HCT116 (cell line): ENCODE measurements at regions not wholly inside any gene's neighbourhood (a gene's known extent, or its start where the extent isn't known, plus 50 kb on each side); places are given as distances from the start of the nearest gene placed in this dataset.

ENCODE experiments used
- ATAC-seq: fragments of 200-7000 bp; cut with Tn5 transposase; 2 replicates; pipeline ENCODE4 v1.9.1; 2020; ENCODE audit warnings: mild to moderate bottlenecking, moderate library complexity
- BruUV-seq: library from RNA; stranded (reverse); fragments of 400-500 nt; replicated peaks from 2 replicates; lab custom pipeline; 2021; lab: Mats Ljungman, UMichigan
- CTCF ChIA-PET: fragments of 300-600 bp; sonication (Branson Sonifier 250); formaldehyde crosslinking; loops from one replicate; lab custom pipeline; 2021; ENCODE audit warnings: antibody characterized with exemption; lab: Charles Lee
- POLR2A ChIA-PET: fragments of 300-600, 350-600 bp; sonication (Branson Sonifier 250); formaldehyde crosslinking; loops from one replicate; lab custom pipeline; 2021; ENCODE audit warnings: antibody characterized with exemption; lab: Charles Lee
- RAD21 ChIA-PET, 2 experiments: fragments of 300-600 bp; sonication (Branson Sonifier 250); formaldehyde crosslinking; loops; one replicate each; lab custom pipeline; 2023; ENCODE audit warnings: low total read pairs in 2 of 2; ENCODE audit not compliant: uncharacterized antibody in 2 of 2, unreplicated experiment in 2 of 2, low non-redundant PET in 1 of 2; lab: Charles Lee
- DNase-seq: peaks from one replicate; pipeline ENCODE4 v3.0.0-alpha.2; 2010; ENCODE audit warnings: low read depth, low spot score
- H2AFZ ChIP-seq: fragments of 200-600 bp; shearing (Covaris generic), sonication (generic); 2 replicates; pipeline ENCODE4 v1.6.1; 2017; ENCODE audit warnings: low read depth, mixed run types, mixed read lengths, antibody characterized with exemption, low read length; ENCODE audit not compliant: poor library complexity, severe bottlenecking
- H3K27ac ChIP-seq: 2 replicates; pipeline ENCODE4 v1.5.1; 2012; ENCODE audit warnings: low read depth, low read length
- H3K27me3 ChIP-seq: fragments of 200-600 bp; sonication (generic); 2 replicates; pipeline ENCODE4 v1.6.1; 2016; ENCODE audit warnings: mixed run types, low read length, mixed read lengths; ENCODE audit not compliant: insufficient read depth
- H3K36me3 ChIP-seq, 2 experiments: fragments of 200-500 bp in 1 of 2; fragments of 200-600 bp in 1 of 2; sonication (Bioruptor generic) in 1 of 2; sonication (generic) in 1 of 2; 2 replicates each; pipeline versions ENCODE4 v1.5.1 to v1.6.1; 2014 to 2016; ENCODE audit warnings: low read length in 2 of 2, inconsistent platforms in 1 of 2, mixed read lengths in 1 of 2, mixed run types in 1 of 2; ENCODE audit not compliant: insufficient read depth in 2 of 2, control insufficient read depth in 1 of 2
- H3K4me1 ChIP-seq, 2 experiments: fragments of 200-600 bp in 1 of 2; sonication (generic) in 1 of 2; 2 replicates each; pipeline versions ENCODE4 v1.5.1 to v1.6.1; 2012 to 2017; ENCODE audit warnings: low read length in 2 of 2, inconsistent platforms in 1 of 2, mild to moderate bottlenecking in 1 of 2, mixed read lengths in 1 of 2, mixed run types in 1 of 2, moderate library complexity in 1 of 2; ENCODE audit not compliant: insufficient read depth in 2 of 2, control insufficient read depth in 1 of 2
- H3K4me2 ChIP-seq: fragments of 200-600 bp; sonication (generic); 2 replicates; pipeline ENCODE4 v1.6.1; 2017; ENCODE audit warnings: mixed run types, low read length, mixed read lengths
- H3K4me3 ChIP-seq, 2 experiments: fragments of 200-600 bp in 1 of 2; sonication (generic) in 1 of 2; replicated peaks in 1 of 2; 2 replicates each; pipeline ENCODE4 v1.5.1; 2011 to 2016; ENCODE audit warnings: low read length in 2 of 2, control low read depth in 1 of 2, low read depth in 1 of 2, mild to moderate bottlenecking in 1 of 2, mixed read lengths in 1 of 2, mixed run types in 1 of 2
- H3K79me2 ChIP-seq: fragments of 200-600 bp; sonication (generic); 2 replicates; pipeline ENCODE4 v1.6.1; 2017; ENCODE audit warnings: mild to moderate bottlenecking, mixed run types, low read length, moderate library complexity, mixed read lengths; ENCODE audit not compliant: insufficient read depth
- H3K9ac ChIP-seq: fragments of 200-600 bp; sonication (generic); 2 replicates; pipeline ENCODE4 v1.6.1; 2016; ENCODE audit warnings: low read length, mixed read lengths
- H3K9me2 ChIP-seq: fragments of 200-600 bp; sonication (generic), shearing (Covaris generic); 2 replicates; pipeline ENCODE4 v1.6.1; 2017; ENCODE audit warnings: mixed run types, mild to moderate bottlenecking, moderate library complexity; ENCODE audit not compliant: insufficient read depth
- H3K9me3 ChIP-seq, 2 experiments: fragments of 200-500 bp in 1 of 2; fragments of 200-600 bp in 1 of 2; sonication (Bioruptor generic) in 1 of 2; sonication (generic) in 1 of 2; 2 replicates each; pipeline ENCODE4 v1.6.1; 2014 to 2017; ENCODE audit warnings: low read length in 2 of 2, mixed read lengths in 2 of 2, inconsistent platforms in 1 of 2, low read depth in 1 of 2, mild to moderate bottlenecking in 1 of 2, mixed run types in 1 of 2, moderate library complexity in 1 of 2; ENCODE audit not compliant: control insufficient read depth in 1 of 2, insufficient read depth in 1 of 2
- H4K20me1 ChIP-seq: fragments of 200-600 bp; sonication (generic), shearing (Covaris generic); 2 replicates; pipeline ENCODE4 v1.6.1; 2017; ENCODE audit warnings: mixed run types, mild to moderate bottlenecking, moderate library complexity; ENCODE audit not compliant: insufficient read depth
- CEBPB ChIP-seq: IDR thresholded peaks from 2 replicates; pipeline ENCODE4 v1.6.1; 2012; ENCODE audit warnings: low read depth
- EGR1 ChIP-seq: IDR thresholded peaks from 2 replicates; pipeline ENCODE4 v1.6.1; 2012; ENCODE audit warnings: low read depth
- ELF1 ChIP-seq: IDR thresholded peaks from 2 replicates; pipeline ENCODE4 v1.6.1; 2012; ENCODE audit warnings: low read depth, borderline replicate concordance
- JUND ChIP-seq: IDR thresholded peaks from 2 replicates; pipeline ENCODE4 v1.6.1; 2012
- POLR2AphosphoS5 ChIP-seq: IDR thresholded peaks from 2 replicates; pipeline ENCODE4 v1.6.1; 2011; ENCODE audit warnings: mild to moderate bottlenecking, low read depth, low read length, moderate library complexity
- RAD21 ChIP-seq: IDR thresholded peaks from 2 replicates; pipeline ENCODE4 v1.6.1; 2012; ENCODE audit warnings: low read depth, mild to moderate bottlenecking
- SIN3A ChIP-seq: IDR thresholded peaks from 2 replicates; pipeline ENCODE4 v1.6.1; 2012; ENCODE audit warnings: low read depth
- SP1 ChIP-seq: IDR thresholded peaks from 2 replicates; pipeline ENCODE4 v1.6.1; 2012; ENCODE audit warnings: low read depth
- SRF ChIP-seq: IDR thresholded peaks from 2 replicates; pipeline ENCODE4 v1.6.1; 2012; ENCODE audit warnings: low read depth
- TCF7L2 ChIP-seq: IDR thresholded peaks from 2 replicates; pipeline ENCODE4 v1.7.0; 2011; ENCODE audit warnings: borderline replicate concordance, inconsistent platforms; ENCODE audit not compliant: insufficient read depth, insufficient read length; ENCODE audit errors: extremely low read depth
- YY1 ChIP-seq: IDR thresholded peaks from 2 replicates; pipeline ENCODE4 v1.6.1; 2011; ENCODE audit warnings: low read length, low read depth, moderate library complexity, mild to moderate bottlenecking; ENCODE audit not compliant: insufficient replicate concordance; ENCODE audit errors: extremely low read depth
- intact Hi-C: fragments of 100-400 bp; cut with micrococcal nuclease; formaldehyde crosslinking; loops from 2 replicates; pipeline ENCODE4 v1.10.0; 2022
- TF ChIP-seq, protein P1 (sequence below), 3 experiments: fragments of 200-600 bp in 1 of 3; sonication (generic) in 1 of 3; IDR thresholded peaks in 2 of 3; conservative IDR thresholded peaks in 1 of 3; 2 replicates each; pipeline ENCODE4 v1.5.1; 2012 to 2017; ENCODE audit warnings: low read depth in 2 of 3, low read length in 2 of 3, antibody characterized with exemption in 1 of 3, borderline replicate concordance in 1 of 3, control low read depth in 1 of 3, mild to moderate bottlenecking in 1 of 3, mixed read lengths in 1 of 3, mixed run types in 1 of 3, moderate library complexity in 1 of 3; ENCODE audit not compliant: insufficient read depth in 1 of 3
- TF ChIP-seq, protein P2 (sequence below): IDR thresholded peaks from 2 replicates; pipeline ENCODE4 v1.6.1; 2012; ENCODE audit warnings: low read depth
- TF ChIP-seq, protein P3 (sequence below): IDR thresholded peaks from 2 replicates; pipeline ENCODE4 v1.6.1; 2011; ENCODE audit warnings: mild to moderate bottlenecking, low read length, moderate library complexity; ENCODE audit not compliant: insufficient replicate concordance; ENCODE audit errors: extremely low read depth

DNA sequence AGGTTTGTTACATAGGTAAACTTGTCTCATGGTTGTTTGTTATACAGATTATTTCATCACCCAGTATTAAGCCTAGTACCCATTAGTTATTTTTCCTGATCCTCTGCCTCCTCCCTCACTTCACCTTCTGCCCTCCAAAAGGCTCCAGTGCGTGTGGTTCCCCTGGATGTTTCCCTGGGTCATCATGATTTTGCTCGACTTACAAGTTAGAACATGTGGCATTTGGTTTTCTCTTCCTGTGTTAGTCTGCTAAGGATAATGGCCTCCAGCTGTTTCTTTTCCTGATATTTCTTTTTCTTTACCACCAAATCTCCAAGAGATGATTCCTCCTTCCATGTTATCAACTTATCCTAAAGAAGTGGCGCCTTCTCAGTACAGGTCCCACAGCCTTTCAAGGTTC is 543.1 kb upstream of the ADGRL3 start:
- Histone ChIP-seq H3K9ac (no peak overlapping the region), H3K4me2 (no peak overlapping the region), H3K27ac (no peak overlapping the region), H2AFZ (no peak overlapping the region), H3K36me3 (no peaks in the 10 kb centered on the region), H3K4me3 (no peak overlapping the region), H3K79me2 (no peaks in the 10 kb centered on the region), H3K9me2 (no peaks in the 10 kb centered on the region), H3K9me3 (peaks cover 0 to 14% of the 10 kb centered on the region in 2 experiments; a peak in 3 of 4 replicates), H4K20me1 (no peaks in the 10 kb centered on the region), H3K4me1 (no peaks in the 10 kb centered on the region), H3K27me3 (no peaks in the 10 kb centered on the region)
- DNase-seq: no peak
- TF ChIP-seq, protein P1, sequence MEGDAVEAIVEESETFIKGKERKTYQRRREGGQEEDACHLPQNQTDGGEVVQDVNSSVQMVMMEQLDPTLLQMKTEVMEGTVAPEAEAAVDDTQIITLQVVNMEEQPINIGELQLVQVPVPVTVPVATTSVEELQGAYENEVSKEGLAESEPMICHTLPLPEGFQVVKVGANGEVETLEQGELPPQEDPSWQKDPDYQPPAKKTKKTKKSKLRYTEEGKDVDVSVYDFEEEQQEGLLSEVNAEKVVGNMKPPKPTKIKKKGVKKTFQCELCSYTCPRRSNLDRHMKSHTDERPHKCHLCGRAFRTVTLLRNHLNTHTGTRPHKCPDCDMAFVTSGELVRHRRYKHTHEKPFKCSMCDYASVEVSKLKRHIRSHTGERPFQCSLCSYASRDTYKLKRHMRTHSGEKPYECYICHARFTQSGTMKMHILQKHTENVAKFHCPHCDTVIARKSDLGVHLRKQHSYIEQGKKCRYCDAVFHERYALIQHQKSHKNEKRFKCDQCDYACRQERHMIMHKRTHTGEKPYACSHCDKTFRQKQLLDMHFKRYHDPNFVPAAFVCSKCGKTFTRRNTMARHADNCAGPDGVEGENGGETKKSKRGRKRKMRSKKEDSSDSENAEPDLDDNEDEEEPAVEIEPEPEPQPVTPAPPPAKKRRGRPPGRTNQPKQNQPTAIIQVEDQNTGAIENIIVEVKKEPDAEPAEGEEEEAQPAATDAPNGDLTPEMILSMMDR (IDR thresholded peaks at IDR 0.05 in 2 of 3, conservative IDR thresholded peaks at IDR 0.05 in 1 of 3; ENCODE audit: borderline replicate concordance in 1 of 3, insufficient read depth in 1 of 3, low read depth in 2 of 3, low read length in 2 of 3): no peak
- intact Hi-C loops: no loop called here
- ChIA-PET RAD21 (no interaction called here), POLR2A (no interaction called here), CTCF (no interaction called here)
- BruUV-seq: no TSS peak
- no peak for ATAC-seq

DNA sequence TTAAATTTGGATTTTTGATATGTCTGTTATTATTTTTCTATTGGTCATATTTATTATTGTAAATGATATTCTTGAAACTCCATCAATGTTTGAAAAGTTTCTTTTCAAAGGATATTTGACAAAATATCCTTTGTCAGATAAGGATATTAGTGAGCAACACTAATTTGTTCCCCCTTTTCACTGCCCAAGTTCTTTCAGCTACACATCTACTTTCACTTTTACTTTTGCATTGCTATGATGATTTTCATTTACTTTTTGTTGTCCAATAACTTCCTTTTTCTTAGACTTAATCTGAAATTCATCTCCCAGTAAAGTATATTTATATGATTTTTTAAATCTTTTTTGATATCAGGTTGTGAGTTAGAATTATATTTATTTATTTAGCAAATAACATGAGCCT is 542.3 kb upstream of the ADGRL3 start:
- H3K9me3 ChIP-seq: peaks cover 0 to 12% of the 10 kb centered on the region in 2 experiments; a peak in 3 of 4 replicates
- no peak overlapping the region for H2AFZ ChIP-seq
- H3K4me2 ChIP-seq: no peak overlapping the region
- ATAC-seq (no peak), DNase-seq (no peak)
- H3K4me1 ChIP-seq: no peaks in the 10 kb centered on the region
- no peak overlapping the region for H3K27ac ChIP-seq
- ChIA-PET RAD21 (no interaction called here), POLR2A (no interaction called here), CTCF (no interaction called here)
- intact Hi-C loops: no loop called here
- H3K36me3 ChIP-seq: no peaks in the 10 kb centered on the region
- H3K9me2 ChIP-seq: no peaks in the 10 kb centered on the region
- no peak overlapping the region for H3K4me3 ChIP-seq
- no peak overlapping the region for H3K9ac ChIP-seq
- BruUV-seq: no TSS peak
- no peaks in the 10 kb centered on the region for H3K79me2 ChIP-seq
- no peaks in the 10 kb centered on the region for H4K20me1 ChIP-seq
- no peaks in the 10 kb centered on the region for H3K27me3 ChIP-seq
- TF ChIP-seq, protein P2, sequence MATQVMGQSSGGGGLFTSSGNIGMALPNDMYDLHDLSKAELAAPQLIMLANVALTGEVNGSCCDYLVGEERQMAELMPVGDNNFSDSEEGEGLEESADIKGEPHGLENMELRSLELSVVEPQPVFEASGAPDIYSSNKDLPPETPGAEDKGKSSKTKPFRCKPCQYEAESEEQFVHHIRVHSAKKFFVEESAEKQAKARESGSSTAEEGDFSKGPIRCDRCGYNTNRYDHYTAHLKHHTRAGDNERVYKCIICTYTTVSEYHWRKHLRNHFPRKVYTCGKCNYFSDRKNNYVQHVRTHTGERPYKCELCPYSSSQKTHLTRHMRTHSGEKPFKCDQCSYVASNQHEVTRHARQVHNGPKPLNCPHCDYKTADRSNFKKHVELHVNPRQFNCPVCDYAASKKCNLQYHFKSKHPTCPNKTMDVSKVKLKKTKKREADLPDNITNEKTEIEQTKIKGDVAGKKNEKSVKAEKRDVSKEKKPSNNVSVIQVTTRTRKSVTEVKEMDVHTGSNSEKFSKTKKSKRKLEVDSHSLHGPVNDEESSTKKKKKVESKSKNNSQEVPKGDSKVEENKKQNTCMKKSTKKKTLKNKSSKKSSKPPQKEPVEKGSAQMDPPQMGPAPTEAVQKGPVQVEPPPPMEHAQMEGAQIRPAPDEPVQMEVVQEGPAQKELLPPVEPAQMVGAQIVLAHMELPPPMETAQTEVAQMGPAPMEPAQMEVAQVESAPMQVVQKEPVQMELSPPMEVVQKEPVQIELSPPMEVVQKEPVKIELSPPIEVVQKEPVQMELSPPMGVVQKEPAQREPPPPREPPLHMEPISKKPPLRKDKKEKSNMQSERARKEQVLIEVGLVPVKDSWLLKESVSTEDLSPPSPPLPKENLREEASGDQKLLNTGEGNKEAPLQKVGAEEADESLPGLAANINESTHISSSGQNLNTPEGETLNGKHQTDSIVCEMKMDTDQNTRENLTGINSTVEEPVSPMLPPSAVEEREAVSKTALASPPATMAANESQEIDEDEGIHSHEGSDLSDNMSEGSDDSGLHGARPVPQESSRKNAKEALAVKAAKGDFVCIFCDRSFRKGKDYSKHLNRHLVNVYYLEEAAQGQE: no peak
- TF ChIP-seq YY1: no peak
- no peak for TF ChIP-seq TCF7L2
- no peak for TF ChIP-seq ELF1
- TF ChIP-seq JUND: no peak
- no peak for TF ChIP-seq RAD21
- TF ChIP-seq CEBPB: no peak
- TF ChIP-seq POLR2AphosphoS5: no peak
- no peak for TF ChIP-seq SRF
- TF ChIP-seq, protein P3, sequence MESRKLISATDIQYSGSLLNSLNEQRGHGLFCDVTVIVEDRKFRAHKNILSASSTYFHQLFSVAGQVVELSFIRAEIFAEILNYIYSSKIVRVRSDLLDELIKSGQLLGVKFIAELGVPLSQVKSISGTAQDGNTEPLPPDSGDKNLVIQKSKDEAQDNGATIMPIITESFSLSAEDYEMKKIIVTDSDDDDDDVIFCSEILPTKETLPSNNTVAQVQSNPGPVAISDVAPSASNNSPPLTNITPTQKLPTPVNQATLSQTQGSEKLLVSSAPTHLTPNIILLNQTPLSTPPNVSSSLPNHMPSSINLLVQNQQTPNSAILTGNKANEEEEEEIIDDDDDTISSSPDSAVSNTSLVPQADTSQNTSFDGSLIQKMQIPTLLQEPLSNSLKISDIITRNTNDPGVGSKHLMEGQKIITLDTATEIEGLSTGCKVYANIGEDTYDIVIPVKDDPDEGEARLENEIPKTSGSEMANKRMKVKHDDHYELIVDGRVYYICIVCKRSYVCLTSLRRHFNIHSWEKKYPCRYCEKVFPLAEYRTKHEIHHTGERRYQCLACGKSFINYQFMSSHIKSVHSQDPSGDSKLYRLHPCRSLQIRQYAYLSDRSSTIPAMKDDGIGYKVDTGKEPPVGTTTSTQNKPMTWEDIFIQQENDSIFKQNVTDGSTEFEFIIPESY: no peak
- no peak for TF ChIP-seq EGR1
- no peak for TF ChIP-seq SP1
- no peak for TF ChIP-seq SIN3A
